ENCODE measurements at regions not wholly inside any gene's neighbourhood (a gene's known extent, or its start where the extent isn't known, plus 50 kb on each side); places are given as distances from the start of the nearest gene placed in this dataset.

- TF ChIP-seq ZFX (IDR thresholded peaks at IDR 0.05): no peak
- TF ChIP-seq, protein P1, sequence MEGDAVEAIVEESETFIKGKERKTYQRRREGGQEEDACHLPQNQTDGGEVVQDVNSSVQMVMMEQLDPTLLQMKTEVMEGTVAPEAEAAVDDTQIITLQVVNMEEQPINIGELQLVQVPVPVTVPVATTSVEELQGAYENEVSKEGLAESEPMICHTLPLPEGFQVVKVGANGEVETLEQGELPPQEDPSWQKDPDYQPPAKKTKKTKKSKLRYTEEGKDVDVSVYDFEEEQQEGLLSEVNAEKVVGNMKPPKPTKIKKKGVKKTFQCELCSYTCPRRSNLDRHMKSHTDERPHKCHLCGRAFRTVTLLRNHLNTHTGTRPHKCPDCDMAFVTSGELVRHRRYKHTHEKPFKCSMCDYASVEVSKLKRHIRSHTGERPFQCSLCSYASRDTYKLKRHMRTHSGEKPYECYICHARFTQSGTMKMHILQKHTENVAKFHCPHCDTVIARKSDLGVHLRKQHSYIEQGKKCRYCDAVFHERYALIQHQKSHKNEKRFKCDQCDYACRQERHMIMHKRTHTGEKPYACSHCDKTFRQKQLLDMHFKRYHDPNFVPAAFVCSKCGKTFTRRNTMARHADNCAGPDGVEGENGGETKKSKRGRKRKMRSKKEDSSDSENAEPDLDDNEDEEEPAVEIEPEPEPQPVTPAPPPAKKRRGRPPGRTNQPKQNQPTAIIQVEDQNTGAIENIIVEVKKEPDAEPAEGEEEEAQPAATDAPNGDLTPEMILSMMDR (conservative IDR thresholded peaks at IDR 0.05): no peak
Measured at GRCh38 chr7:156429514-156429913, 211.1 kb upstream of the RNF32 start.

Measured in C4-2B (cell line).